ENCODE measurements at regions not wholly inside any gene's neighbourhood (a gene's known extent, or its start where the extent isn't known, plus 50 kb on each side); places are given as distances from the start of the nearest gene placed in this dataset.

DNA sequence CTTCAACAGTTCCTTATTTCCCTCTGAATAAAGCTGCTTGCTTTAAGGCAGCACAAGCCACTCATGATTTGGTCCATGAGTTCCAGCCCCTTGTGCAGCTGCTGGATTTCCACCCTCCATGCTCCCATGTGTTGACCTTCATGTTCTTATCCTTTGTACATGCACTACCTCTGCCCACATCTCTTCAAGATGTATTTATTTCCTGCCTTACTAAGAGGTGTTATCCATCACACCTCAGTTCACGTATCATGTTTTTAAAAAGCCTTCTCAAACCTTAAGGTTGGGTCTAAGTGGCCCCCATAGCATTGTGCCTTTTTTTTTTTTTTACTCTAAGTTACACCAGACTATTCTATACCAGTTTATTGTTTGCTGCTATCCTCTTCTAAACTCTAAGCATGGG lies 107.7 kb downstream of the SIPA1L2 start:
- Histone ChIP-seq H3K36me3 (ENCODE audit: control insufficient read depth, insufficient read depth, low read length) (no peaks in the 10 kb centered on the region), H3K27me3 (ENCODE audit: control insufficient read depth in 2 of 2, insufficient read depth in 2 of 2, low read length in 2 of 2) (no peaks in the 10 kb centered on the region), H3K27ac (ENCODE audit: extremely low read depth, low read depth, low read length) (no peak overlapping the region), H3K4me2 (ENCODE audit: insufficient read depth, low read length) (no peak overlapping the region), H3K9me3 (replicated peaks; ENCODE audit: control insufficient read depth, insufficient read depth, low read depth, low read length) (no peaks in the 10 kb centered on the region), H3K9ac (ENCODE audit: insufficient read depth in 1 of 2, low read depth in 2 of 2, low read length in 2 of 2) (no peak overlapping the region), H3K4me1 (replicated peaks in 1 of 2; ENCODE audit: control insufficient read depth in 2 of 2, insufficient read depth in 2 of 2, low read length in 2 of 2) (no peaks in the 10 kb centered on the region), H3K4me3 (no peak overlapping the region), H2AFZ (ENCODE audit: low read depth, low read length) (no peak overlapping the region), H3K79me2 (ENCODE audit: control insufficient read depth, insufficient read depth, low read length) (no peaks in the 10 kb centered on the region), H3K9me1 (ENCODE audit: control insufficient read depth, insufficient read depth, low read length) (no peaks in the 10 kb centered on the region), H4K20me1 (replicated peaks; ENCODE audit: control insufficient read depth, insufficient read depth, low read length) (no peaks in the 10 kb centered on the region)
- ChIA-PET CTCF (ENCODE audit: low intra/inter-chr PET ratio) (no interaction called here), POLR2A (interaction anchor here (1.7 kb wide), 1 partner anchor 11 kb away, joined by 3 read pairs; no protein-coding TSS in a partner anchor)
- DNase-seq (ENCODE audit: extremely low read depth in 1 of 4, low spot score in 3 of 4), result no peak
- 0% methylated on average over 1 of the region's 1 CpG for WGBS (ENCODE audit: insufficient coverage, low coverage, missing lambda C conversion rate)
- in situ Hi-C loops (cut with MboI) (no loop called here), intact Hi-C loops (cut with micrococcal nuclease) (no loop called here)
- ATAC-seq, result no peak
- BruUV-seq (replicated peaks), result no TSS peak
- no peak for FAIRE-seq
- TF ChIP-seq ZNF165 (CRISPR knock-in tag; IDR thresholded peaks at IDR 0.05; ENCODE audit: borderline replicate concordance), result no peak

DNA sequence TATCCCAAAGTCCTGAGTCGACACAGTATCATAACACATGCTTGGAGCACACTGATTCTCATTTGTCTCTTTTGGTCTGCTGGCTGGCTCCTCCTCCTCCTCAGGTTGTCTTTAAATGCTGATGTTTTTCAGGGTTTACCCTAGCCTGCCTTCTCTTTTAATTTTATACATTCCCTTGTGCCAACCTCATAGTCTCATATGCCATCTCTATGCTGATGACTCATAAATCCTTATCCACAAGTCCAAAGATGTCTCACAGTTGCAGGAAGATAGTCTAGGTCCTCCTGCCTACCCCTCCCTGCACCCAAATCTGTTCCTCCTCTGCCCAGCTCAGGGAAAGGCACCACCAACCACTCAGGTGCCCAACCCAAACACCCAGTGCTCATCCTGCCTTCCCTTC lies 108.3 kb downstream of the SIPA1L2 start:
- 0% methylated on average over 1 of the region's 1 CpG for WGBS (ENCODE audit: insufficient coverage, low coverage, missing lambda C conversion rate)
- Histone ChIP-seq H3K9me1 (ENCODE audit: control insufficient read depth, insufficient read depth, low read length) (no peaks in the 10 kb centered on the region), H3K79me2 (ENCODE audit: control insufficient read depth, insufficient read depth, low read length) (no peaks in the 10 kb centered on the region), H3K27me3 (ENCODE audit: control insufficient read depth in 2 of 2, insufficient read depth in 2 of 2, low read length in 2 of 2) (no peaks in the 10 kb centered on the region), H3K9me3 (replicated peaks; ENCODE audit: control insufficient read depth, insufficient read depth, low read depth, low read length) (no peaks in the 10 kb centered on the region), H4K20me1 (replicated peaks; ENCODE audit: control insufficient read depth, insufficient read depth, low read length) (no peaks in the 10 kb centered on the region), H3K4me1 (replicated peaks in 1 of 2; ENCODE audit: control insufficient read depth in 2 of 2, insufficient read depth in 2 of 2, low read length in 2 of 2) (no peaks in the 10 kb centered on the region), H3K27ac (ENCODE audit: extremely low read depth, low read depth, low read length) (no peak overlapping the region), H3K9ac (ENCODE audit: insufficient read depth in 1 of 2, low read depth in 2 of 2, low read length in 2 of 2) (no peak overlapping the region), H3K4me3 (no peak overlapping the region), H2AFZ (ENCODE audit: low read depth, low read length) (no peak overlapping the region), H3K36me3 (ENCODE audit: control insufficient read depth, insufficient read depth, low read length) (no peaks in the 10 kb centered on the region), H3K4me2 (ENCODE audit: insufficient read depth, low read length) (no peak overlapping the region)
- ATAC-seq (no peak), DNase-seq (ENCODE audit: extremely low read depth in 1 of 4, low spot score in 3 of 4) (no peak), FAIRE-seq (no peak)
- BruUV-seq (replicated peaks), result no TSS peak
- POLR2A ChIA-PET, result interaction anchor here (1.7 kb wide), 1 partner anchor 11 kb away, joined by 3 read pairs; no protein-coding TSS in a partner anchor
- CTCF ChIA-PET (ENCODE audit: low intra/inter-chr PET ratio), result no interaction called here
- TF ChIP-seq, protein P1, sequence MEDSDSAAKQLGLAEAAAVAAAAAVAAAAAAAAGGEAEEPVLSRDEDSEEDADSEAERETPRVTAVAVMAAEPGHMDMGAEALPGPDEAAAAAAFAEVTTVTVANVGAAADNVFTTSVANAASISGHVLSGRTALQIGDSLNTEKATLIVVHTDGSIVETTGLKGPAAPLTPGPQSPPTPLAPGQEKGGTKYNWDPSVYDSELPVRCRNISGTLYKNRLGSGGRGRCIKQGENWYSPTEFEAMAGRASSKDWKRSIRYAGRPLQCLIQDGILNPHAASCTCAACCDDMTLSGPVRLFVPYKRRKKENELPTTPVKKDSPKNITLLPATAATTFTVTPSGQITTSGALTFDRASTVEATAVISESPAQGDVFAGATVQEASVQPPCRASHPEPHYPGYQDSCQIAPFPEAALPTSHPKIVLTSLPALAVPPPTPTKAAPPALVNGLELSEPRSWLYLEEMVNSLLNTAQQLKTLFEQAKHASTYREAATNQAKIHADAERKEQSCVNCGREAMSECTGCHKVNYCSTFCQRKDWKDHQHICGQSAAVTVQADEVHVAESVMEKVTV (CRISPR knock-in tag; IDR thresholded peaks at IDR 0.05), result no peak
- in situ Hi-C loops (cut with MboI) (no loop called here), intact Hi-C loops (cut with micrococcal nuclease) (no loop called here)

Measured in K562 (cell line).